IPS DF 19.7 (cell line): ENCODE measurements at regions not wholly inside any gene's neighbourhood (a gene's known extent, or its start where the extent isn't known, plus 50 kb on each side); places are given as distances from the start of the nearest gene placed in this dataset.
"Not testable (repeated sequence)": the region's sequence is repeated elsewhere in the genome, so short reads cannot be mapped to it uniquely, and the experiment has no call there.

Experiments
- DNase-seq: peaks from one replicate; pipeline ENCODE4 v3.0.0-alpha.2; 2013; ENCODE audit warnings: low read depth, low spot score

DNA sequence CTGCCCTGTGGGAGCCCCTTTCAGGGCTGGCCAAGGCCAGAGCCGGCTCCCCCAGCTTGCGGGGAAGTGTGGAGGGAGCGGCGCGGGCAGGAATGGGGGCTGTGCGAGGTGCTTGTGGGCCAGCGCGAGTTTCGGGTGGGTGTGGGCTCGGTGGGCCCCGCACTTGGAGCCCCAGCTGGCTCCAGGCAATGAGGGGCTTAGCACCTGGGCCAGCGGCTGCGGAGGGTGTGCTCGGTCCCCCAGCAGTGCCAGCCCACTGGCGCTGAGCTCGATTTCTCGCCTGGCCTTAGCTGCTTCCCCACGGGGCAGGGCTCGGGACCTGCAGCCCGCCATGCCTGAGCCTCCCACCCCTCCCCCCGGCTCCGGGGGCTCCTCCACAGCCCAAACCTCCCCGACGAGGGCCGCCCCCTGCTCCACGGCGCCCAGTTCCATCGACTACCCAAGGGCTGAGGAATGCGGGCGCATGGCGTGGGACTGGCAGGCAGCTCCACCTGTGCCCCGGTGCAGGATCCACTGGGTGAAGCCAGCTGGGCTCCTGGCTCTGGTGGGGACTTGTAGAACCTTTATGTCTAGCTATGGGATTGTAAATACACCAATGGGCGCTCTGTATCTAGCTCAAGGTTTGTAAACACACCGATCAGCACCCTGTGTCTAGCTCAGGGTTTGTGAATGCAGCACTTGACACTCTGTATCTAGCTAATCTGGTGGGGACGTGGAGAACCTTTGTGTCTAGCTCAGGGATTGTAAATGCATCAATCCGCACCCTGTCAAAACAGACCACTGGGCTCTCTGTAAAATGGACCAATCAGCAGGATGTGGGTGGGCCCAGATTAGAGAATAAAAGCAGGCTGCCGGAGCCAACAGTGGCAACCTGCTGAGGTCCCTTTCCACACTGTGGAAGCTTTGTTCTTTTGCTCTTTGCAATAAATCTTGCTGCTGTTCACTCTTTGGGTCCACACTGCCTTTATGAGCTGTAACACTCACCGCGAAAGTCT, 1379.1 kb downstream of the RAPGEF2 start:
- not testable (repeated sequence) for DNase-seq

- no peak for DNase-seq
These were observed 1382.3 kb downstream of the RAPGEF2 start for GRCh38 chr4:160485071-160485687.

GRCh38 chr4:160492181-160492580, 1389.3 kb downstream of the RAPGEF2 start:
- DNase-seq, result no peak

GRCh38 chr4:160493206-160493605, 1390.3 kb downstream of the RAPGEF2 start:
- no peak for DNase-seq

DNA sequence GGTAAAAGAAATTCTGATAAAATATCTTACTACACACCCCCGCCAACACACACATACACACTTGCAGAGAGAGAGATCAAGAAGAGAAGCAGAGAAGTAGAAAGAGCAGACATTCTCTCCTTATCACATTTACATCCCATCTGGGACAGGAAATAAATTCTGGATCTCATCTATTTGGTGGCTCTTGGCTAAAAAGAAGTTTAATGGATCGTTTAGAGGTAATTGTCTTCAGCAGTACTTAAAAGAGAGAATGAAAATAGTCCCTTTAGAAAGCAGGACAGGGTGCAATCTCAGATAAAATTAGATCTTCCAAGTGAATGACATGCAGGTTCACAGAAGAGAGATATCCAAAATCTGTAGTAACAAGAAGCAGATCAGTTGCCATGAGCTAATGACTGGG, 1392.5 kb downstream of the RAPGEF2 start:
- DNase-seq, result no peak

GRCh38 chr4:160498211-160498610, 1395.3 kb downstream of the RAPGEF2 start:
- DNase-seq, result no peak

DNA sequence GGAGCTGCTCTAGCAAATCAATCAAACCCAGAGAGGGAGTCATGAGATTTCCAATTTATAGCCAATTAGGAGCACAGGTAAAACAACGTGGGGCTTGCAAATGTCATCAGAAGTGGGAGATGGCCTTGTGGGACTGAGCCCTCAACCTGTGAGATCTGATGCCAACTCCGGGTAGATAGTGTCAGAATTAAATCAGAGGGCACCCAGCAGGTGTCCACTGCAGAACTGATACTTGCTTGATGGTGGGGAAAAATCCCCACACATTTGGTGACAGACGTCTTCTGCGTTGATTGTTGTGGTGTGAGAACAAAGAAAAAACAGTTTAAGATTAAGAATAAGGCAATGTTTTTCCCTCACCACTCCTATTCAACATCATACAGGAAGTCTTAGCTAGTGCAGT, 1402.8 kb downstream of the RAPGEF2 start:
- DNase-seq, result no peak

DNA sequence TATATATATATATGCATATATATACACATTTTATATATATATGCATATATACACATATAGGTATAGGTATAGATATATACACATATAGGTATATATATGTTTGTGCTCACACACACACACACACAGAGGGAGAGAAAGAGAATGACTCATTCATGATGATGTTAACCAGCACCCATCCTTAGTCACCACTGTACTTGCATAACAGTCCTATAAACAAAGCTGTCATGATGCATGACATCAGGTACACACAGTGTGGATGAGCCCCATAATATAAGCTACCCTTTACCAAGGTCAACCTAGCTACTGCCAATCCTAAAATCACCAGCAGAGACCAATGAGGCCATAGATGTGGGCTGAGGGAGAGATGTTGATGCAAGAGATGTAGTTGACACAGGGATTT, 1408.0 kb downstream of the RAPGEF2 start:
- no peak for DNase-seq

- DNase-seq, result no peak
These were observed 1411.2 kb downstream of the RAPGEF2 start for GRCh38 chr4:160514126-160514525.

- no peak for DNase-seq
These were observed 1420.4 kb downstream of the RAPGEF2 start for GRCh38 chr4:160523231-160523630.

DNA sequence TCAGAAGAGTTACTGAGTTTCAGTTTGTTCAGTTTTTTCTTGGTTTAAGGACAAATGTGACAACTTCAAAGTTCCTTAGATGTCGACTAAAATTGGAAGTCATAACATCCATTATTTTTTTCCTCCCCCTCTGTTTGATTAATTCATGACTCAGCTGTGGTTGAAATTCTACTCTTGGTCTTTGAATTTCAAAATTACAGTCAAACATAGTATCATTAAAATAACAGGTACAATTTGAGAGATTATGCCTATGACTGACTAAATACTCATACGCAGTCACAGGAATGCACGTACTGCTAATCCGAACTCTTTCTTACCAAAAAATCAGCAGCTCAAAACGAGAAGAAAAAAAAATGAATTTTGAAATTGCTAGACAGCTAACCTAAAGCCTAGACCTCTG, 1434.8 kb downstream of the RAPGEF2 start:
- no peak for DNase-seq

DNA sequence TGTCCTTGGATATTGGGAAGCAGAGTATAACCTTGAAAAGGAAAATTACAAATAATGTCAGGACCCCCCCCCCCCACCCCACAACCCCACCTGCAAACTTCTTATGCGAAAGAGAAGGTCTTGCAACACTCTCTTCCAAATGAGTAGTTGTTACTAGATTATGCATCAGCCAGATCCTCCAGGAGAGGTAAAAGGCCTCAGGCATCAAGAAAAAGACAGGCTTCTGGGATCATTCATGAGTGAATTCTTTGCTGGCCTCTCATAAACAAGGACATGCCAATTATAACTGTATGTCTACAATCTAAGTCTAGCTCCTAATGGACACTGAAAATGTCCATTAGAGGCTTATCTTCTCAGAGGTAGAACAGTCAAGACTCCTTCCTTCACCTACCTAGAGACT, 1443.3 kb downstream of the RAPGEF2 start:
- no peak for DNase-seq

DNA sequence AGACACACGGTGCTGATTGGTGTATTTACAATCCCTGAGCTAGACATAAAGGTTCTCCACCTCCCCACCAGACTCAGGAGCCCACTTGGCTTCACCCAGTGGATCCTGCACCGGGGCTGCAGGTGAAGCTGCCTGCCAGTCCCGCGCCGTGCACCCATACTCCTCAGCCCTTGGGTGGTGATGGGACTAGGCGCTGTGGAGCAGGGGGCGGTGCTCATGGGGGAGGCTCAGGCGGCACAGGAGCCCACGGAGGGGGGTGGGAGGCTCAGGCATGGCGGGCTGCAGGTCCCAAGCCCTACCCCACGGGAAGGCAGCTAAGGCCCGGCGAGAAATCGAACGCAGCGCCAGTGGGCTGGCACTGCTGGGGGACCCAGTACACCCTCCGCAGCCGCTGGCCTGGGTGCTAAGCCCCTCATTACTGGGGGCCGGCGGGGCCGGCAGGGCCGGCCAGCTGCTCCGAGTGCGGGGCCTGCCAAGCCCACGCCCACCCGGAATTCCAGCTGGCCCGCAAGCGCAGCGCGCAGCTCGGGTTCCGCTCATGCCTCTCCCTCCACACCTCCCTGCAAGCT, 1447.2 kb downstream of the RAPGEF2 start:
- DNase-seq, result not testable (repeated sequence)

- DNase-seq, result no peak
These were observed 1459.8 kb downstream of the RAPGEF2 start for GRCh38 chr4:160562661-160563060.

GRCh38 chr4:160563552-160564282, 1460.8 kb downstream of the RAPGEF2 start:
- DNase-seq, result no peak

- no peak for DNase-seq
These were observed 1464.8 kb downstream of the RAPGEF2 start for GRCh38 chr4:160567634-160568033.

- DNase-seq, result no peak
These were observed 1467.4 kb downstream of the RAPGEF2 start for GRCh38 chr4:160570271-160570670.

- not testable (repeated sequence) for DNase-seq
These were observed 1471.4 kb downstream of the RAPGEF2 start for GRCh38 chr4:160574272-160574671.

DNA sequence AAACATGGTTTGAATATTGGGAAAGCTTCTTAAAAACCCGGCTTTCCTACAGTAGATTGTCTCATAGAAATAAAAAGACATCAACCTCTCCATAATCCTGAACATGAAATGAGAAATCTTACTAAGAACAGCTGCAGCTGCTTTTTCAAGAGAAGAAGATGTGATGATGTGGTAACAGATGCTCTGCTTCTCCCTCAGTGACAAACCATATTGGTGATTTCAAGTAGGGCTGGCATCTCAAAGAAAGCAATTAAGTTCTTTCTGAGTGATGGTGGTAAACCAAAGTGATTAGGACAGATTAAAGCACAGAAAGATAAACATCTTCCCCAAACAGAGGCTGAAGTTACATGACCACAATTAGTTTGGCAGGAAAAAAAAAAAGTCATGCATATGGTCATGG, 1477.7 kb downstream of the RAPGEF2 start:
- no peak for DNase-seq

DNA sequence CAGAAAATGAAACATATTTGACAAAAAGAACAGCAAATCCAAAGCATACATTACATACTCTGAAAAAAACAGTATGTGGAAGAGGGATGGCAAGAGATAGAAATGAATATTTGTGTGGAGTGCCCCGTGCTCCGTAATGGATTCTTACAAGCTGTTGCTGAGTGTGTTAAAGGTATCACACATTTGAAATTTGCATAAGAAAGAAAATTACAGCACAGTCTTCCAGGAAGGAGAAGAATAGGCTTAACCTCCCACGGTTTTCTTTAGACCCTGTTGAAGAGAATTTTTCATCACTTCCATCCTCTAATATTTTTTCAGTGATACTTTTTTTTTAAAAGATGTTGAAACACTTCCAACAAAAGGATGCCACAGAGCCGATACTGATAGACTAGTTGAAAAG, 1489.4 kb downstream of the RAPGEF2 start:
- DNase-seq, result no peak

DNA sequence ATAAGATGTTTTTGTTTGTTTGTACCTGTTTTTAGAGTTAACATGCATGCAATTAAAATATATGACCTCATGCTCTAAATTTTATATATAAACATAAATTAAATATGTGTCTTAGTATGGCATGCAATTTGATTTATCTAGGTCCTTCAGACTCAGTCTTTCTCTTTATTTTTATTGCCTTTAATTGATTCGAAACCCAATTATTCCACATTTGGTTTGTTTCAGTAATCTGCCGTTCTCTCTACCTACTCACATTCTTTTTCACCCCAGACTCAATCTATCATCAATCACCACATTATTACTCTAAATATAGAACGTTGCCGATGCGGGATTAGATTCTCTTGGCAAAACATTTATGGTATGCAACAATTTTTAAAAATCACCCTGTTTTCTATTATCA, 1492.8 kb downstream of the RAPGEF2 start:
- DNase-seq, result no peak

GRCh38 chr4:160604541-160604940, 1501.7 kb downstream of the RAPGEF2 start:
- no peak for DNase-seq
